T follicular helper cell (primary cell): ENCODE measurements at regions not wholly inside any gene's neighbourhood (a gene's known extent, or its start where the extent isn't known, plus 50 kb on each side); places are given as distances from the start of the nearest gene placed in this dataset.
"Not testable (repeated sequence)": the region's sequence is repeated elsewhere in the genome, so short reads cannot be mapped to it uniquely, and the experiment has no call there.

Experiments
- DNase-seq: peaks from one replicate; pipeline ENCODE4 v3.0.0-alpha.2; 2020; ENCODE audit warnings: low read depth

GRCh38 chr2:18077704-18078103 lies 199.2 kb downstream of the KCNS3 start:
- DNase-seq: no peak

GRCh38 chr2:18077231-18077630 lies 198.8 kb downstream of the KCNS3 start:
- DNase-seq: no peak

DNA sequence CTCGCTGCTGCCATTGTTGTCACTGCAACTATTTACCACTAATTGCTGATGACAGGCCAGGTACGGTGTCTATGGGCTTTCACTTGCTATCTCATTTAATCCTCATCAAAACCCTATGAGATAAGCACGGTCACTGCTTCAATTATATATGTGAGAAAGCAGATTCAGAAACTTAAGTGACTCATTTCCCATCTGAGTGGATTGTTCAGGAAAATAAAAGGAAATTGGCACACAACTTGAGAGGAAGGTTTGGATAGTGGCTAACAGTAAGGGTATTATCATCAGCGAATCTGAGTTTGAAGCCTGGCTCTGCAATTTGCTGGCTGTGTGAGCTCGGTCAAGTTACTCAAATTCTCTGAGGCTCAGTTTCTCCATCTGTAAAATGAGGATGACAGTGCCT lies 196.0 kb downstream of the KCNS3 start:
- DNase-seq: no peak

DNA sequence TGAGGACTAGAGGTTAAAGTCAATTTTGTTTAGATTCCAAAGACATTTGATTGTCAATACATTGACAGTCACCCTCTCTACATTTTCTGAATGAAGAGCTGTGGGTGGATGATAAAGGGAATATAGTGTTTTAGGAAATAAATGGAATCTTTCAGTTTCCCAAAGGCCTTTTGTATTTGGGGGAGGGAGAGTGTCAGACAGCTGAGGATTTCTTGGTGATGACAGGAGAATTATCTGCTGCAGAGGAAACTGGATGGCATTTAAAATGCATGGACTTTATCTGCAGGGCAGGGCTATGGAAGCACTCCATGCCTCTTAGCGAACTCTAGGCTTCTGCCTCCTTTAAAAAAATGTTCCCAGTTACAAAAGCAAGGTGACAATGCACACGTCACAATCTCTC lies 195.1 kb downstream of the KCNS3 start:
- no peak for DNase-seq

- DNase-seq: no peak
These were observed 189.3 kb downstream of the KCNS3 start for GRCh38 chr2:18067588-18068384.

- no peak for DNase-seq
These were observed 188.4 kb downstream of the KCNS3 start for GRCh38 chr2:18066894-18067293.

GRCh38 chr2:18066066-18066465 lies 187.6 kb downstream of the KCNS3 start:
- DNase-seq: no peak

DNA sequence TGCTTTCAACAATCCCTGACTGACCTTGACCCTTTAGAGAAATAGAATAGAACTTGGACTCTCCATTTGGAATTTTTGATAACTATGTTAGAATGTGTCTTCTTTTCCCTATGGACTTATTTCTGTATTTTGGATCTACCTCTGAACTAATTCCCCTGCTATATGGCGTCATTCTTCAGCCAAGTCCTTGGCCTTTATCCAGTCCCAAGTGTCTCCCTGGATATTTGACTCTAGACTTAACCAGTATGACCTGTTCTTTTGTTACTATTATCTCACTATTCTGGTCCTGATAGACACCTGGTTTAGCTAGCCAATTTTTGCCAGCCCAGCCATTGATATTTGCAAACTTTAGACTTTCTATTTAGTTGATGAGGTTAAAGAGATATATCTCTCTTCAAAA lies 186.8 kb downstream of the KCNS3 start:
- DNase-seq: no peak

DNA sequence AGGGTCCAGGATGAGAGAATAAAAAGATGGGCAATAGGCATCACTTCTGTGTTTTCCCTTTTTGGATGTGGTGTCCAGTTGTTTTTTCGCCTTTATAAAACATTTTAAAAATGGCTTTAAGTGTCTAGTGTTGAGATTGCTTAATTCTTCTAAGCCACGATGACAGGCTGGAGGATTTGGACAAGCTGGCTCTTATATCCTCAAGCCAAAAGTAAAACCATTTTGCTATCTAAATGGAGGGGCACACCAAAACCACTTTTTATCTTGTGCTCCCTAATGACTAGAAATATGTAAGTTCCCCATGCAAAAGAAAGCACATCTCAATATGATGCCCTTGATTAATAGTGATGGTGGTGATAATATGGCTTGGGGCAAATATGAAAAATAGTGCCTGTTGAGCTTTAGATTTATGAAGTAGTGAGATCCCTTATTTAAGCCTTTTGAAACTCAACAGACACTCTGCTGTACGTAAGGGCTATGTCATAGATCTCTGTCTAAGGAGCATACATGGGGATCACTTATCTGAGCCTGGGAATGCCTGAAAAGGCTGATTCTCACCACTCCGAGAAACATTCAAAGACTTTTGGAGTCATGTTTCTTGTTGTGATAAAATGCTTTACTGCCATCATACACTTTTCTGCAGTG lies 185.5 kb downstream of the KCNS3 start:
- no peak for DNase-seq

DNA sequence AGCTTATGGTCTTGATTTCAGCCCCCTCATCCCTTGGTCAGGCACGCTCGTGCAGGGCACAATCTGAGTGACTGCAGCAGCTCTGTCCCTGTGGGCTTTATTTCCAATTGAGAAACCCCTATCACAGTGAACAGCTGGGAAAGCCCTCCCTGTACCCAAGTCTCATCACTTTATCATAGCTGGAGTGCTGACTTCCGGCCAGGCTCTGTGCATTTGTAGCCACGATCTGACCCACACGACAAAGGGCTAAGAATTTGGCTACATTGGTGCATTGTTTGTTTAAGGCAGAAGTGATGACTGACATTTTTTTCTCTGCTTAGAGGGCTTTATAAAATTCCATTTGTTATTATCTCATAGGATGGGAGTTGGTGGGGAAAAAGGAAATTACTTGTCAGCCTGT lies 184.4 kb downstream of the KCNS3 start:
- no peak for DNase-seq

- DNase-seq: no peak
These were observed 183.2 kb downstream of the KCNS3 start for GRCh38 chr2:18061717-18062116.

- no peak for DNase-seq
These were observed 179.2 kb downstream of the KCNS3 start for GRCh38 chr2:18057657-18058056.

DNA sequence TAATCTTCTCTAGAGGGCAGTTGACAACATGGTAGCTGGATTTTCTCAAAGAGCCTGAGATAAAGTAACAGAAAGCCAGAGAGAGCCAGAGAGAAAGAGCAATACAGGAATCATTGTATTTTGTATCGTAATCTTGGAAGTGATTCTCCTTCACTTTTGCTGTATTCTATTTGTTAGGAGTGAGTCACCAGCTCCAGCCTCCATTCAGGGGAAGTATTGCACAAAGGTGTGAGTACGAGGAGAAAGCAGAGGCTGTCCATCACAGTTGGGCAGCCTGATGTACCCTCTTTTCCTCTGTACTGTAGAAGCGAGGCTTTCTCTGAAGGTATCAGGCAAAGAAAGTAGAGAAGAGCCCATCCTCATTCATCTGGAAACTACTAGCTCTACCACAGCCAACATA lies 176.8 kb downstream of the KCNS3 start:
- DNase-seq: no peak

DNA sequence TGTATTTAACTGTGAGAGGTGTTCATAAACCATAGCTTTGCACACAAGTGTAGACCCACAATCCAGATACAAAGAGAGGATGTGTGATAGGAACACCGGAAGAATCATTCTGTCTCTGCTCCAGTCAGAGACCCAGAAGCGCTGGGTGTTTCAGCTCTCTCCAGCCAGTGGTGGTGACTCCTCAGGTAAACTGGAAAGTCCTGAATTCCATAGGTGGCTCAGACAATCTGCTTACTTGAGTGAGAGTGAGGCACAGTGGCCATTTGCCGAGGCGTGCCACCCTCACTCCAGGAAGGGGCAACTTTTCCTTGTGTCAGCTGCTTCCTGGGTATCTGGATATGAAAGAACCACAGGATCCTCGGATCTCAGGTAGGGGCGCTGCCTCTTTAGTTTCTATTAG lies 171.5 kb downstream of the KCNS3 start:
- DNase-seq: no peak

GRCh38 chr2:18049325-18049724 lies 170.9 kb downstream of the KCNS3 start:
- DNase-seq: no peak

GRCh38 chr2:18047896-18048657 lies 169.6 kb downstream of the KCNS3 start:
- no peak for DNase-seq

- DNase-seq: no peak
These were observed 168.7 kb downstream of the KCNS3 start for GRCh38 chr2:18047213-18047611.

- DNase-seq: no peak
These were observed 168.2 kb downstream of the KCNS3 start for GRCh38 chr2:18046558-18047212.

DNA sequence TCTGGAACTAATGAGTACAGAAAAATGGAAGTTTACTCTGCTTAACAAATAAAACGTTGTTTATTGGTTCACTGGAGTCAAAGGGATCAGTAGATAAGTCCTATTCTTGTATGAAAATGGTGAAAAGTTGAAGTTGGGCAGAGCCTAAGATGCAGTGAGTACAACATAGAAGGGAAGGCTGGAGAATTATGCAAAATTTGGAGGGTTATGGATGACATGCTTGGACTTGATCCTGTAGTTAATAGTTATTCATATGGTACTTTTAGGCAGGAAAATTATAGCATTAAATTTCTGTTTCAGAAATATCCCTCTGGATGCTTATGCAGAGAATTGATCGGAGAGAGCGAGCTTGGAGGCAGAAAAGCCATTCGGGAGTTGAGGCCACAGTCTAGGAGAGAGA lies 167.6 kb downstream of the KCNS3 start:
- no peak for DNase-seq

DNA sequence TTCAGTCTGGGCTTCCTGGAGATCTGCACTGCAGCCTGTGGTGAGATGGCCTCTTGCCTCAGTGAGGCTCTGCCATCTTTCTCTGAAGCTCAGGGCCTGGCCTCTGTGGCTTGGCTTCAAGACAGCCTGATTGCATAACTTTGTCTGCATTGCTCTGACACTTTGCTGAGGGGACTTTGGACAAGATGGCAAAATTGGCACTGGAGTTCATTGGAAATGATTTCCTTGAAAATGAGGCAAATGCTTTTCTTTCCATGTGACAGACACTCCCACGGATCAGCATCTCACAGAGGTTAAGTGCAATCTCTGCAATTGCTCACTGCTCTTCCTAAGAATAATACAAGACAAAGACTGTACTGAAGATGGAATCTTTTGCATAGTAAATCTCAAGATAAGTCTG lies 166.8 kb downstream of the KCNS3 start:
- DNase-seq: no peak

GRCh38 chr2:18017381-18017780 lies 138.9 kb downstream of the KCNS3 start:
- DNase-seq: not testable (repeated sequence)

DNA sequence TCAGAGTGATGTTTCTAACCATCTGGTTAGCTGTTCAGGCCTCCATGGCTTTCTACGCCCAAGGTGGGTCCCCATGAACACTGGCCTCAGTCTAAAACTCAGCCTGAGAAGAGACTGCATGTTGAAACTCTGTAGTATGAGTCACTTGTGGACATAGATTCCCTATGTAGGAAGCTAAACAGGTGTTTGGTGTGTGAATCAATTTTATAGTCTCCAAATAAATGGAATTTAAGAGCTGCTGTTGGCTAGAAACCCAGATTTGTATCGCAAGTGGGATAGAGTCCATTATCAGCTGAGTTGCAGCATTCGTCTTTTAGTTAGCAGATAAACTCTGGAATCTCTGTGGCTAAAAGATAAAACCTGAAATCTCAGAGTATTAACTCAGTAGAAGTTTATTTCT lies 131.4 kb downstream of the KCNS3 start:
- no peak for DNase-seq
